Type B pancreatic cell (in vitro differentiated cells): ENCODE measurements at regions not wholly inside any gene's neighbourhood (a gene's known extent, or its start where the extent isn't known, plus 50 kb on each side); places are given as distances from the start of the nearest gene placed in this dataset.

Experiments
- DNase-seq: peaks from one replicate; pipeline ENCODE4 v3.0.0; 2021; ENCODE audit warnings: mixed read lengths; ENCODE audit not compliant: unreplicated experiment; ENCODE audit errors: extremely low spot score
- H3K27ac Mint-ChIP-seq: 2 replicates; pipeline ENCODE4 v1.8.0; 2021; ENCODE audit warnings: mild to moderate bottlenecking, mixed read lengths
- H3K27me3 Mint-ChIP-seq: 2 replicates; pipeline ENCODE4 v1.8.0; 2021; ENCODE audit warnings: mixed read lengths
- H3K36me3 Mint-ChIP-seq: 2 replicates; pipeline ENCODE4 v1.8.0; 2021; ENCODE audit warnings: mixed read lengths
- H3K4me1 Mint-ChIP-seq: one replicate; pipeline ENCODE4 v1.8.0; 2021; ENCODE audit warnings: mixed read lengths; ENCODE audit not compliant: unreplicated experiment
- H3K4me3 Mint-ChIP-seq: 2 replicates; pipeline ENCODE4 v1.8.0; 2021; ENCODE audit warnings: mild to moderate bottlenecking, mixed read lengths
- H3K9me3 Mint-ChIP-seq: 2 replicates; pipeline ENCODE4 v1.8.0; 2021; ENCODE audit warnings: mixed read lengths
- CTCF ChIP-seq: fragments of 200-600 bp; sonication (generic); conservative IDR thresholded peaks from 2 replicates; pipeline ENCODE4 v1.5.0; 2021; ENCODE audit warnings: antibody characterized with exemption, mild to moderate bottlenecking

DNA sequence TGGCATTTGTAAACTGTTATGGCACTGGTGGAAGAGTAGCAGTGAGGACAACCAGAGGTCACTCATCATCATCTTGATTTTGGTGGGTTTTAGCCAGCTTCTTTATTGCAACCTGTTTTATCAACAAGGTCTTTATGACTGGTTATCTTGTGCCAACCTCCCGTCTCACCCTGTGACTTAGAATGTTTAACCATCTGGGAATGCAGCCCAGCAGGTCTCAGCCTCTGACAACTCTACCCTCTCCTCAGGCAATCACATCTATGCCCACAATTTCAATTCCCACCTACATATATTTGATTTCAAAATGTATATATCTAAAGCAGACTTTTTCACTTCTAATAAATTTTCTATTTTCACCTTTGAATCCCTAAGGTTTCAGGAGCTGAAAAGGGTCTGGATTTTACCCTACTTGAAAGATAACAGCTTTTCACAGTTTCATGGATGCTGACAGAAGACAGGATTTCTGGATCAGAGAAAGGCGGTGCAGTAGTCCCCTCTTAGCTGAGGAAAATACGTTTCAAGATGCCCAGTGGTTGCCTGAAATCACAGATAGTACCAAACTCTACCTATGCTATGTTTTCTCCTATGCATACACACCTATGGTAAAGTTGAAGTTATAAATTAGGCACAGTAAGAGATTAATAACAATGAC lies 1171.8 kb downstream of the DIAPH3 start:
- Mint-ChIP-seq H3K4me3 (no peak overlapping the region), H3K36me3 (no peaks in the 10 kb centered on the region), H3K27me3 (no peaks in the 10 kb centered on the region), H3K27ac (no peak overlapping the region), H3K9me3 (no peaks in the 10 kb centered on the region), H3K4me1 (peaks cover under 1% of the 10 kb centered on the region)
- no peak for DNase-seq
- no peak for TF ChIP-seq CTCF

DNA sequence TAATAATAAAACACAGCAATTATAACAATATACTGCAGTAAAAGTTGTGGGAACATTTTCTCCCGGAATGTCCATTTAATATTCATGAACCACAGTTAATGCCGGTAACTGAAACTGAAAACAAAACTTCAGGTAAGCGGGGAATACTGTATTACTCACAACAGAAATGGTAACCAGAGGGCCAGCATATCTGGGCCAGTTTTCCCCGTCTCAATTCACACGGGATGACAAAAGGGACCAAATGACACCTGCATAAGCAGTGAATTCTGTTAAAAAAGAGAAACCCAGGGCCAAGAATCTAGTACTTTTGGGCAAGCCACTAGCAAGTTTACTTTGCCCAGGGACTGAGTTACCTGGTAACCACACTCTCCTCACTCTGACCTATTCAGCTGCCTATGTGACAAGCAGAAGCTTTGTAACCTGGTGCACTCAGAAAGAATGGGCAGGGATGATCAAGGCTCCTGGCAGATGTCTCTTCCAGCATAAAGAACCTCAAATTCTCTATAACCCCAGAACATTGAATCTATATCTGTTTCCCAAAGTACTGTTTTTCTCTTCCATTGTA lies 1171.2 kb downstream of the DIAPH3 start:
- H3K27me3 Mint-ChIP-seq = no peaks in the 10 kb centered on the region
- H3K4me3 Mint-ChIP-seq = no peak overlapping the region
- no peak overlapping the region for H3K27ac Mint-ChIP-seq
- TF ChIP-seq CTCF = no peak
- DNase-seq = no peak
- H3K4me1 Mint-ChIP-seq = no peaks in the 10 kb centered on the region
- no peaks in the 10 kb centered on the region for H3K9me3 Mint-ChIP-seq
- no peaks in the 10 kb centered on the region for H3K36me3 Mint-ChIP-seq

DNA sequence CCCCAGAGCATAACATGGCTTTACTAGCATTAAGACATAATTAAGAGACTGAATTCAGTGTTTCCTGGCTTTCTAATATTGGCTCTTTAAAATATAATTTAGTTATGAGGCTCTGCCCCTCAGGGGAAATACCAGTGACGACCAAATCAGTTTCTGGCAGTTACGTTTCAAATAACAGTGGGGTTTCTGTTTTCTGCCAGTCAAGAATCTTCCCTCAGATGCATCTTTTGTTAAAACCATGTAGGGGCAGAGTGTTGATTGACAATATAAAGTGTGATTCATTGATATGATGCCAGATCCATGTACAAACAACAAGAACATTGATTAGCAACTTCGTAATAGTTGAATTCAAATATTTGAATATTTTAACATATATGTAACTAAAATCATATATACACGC lies 1169.7 kb downstream of the DIAPH3 start:
- no peak overlapping the region for H3K4me3 Mint-ChIP-seq
- no peaks in the 10 kb centered on the region for H3K36me3 Mint-ChIP-seq
- H3K4me1 Mint-ChIP-seq = no peaks in the 10 kb centered on the region
- no peak for DNase-seq
- no peaks in the 10 kb centered on the region for H3K9me3 Mint-ChIP-seq
- no peak for TF ChIP-seq CTCF
- H3K27ac Mint-ChIP-seq = no peak overlapping the region
- H3K27me3 Mint-ChIP-seq = no peaks in the 10 kb centered on the region

- H3K27ac Mint-ChIP-seq = no peak overlapping the region
- no peaks in the 10 kb centered on the region for H3K9me3 Mint-ChIP-seq
- H3K4me3 Mint-ChIP-seq = no peak overlapping the region
- H3K36me3 Mint-ChIP-seq = no peaks in the 10 kb centered on the region
- no peak for DNase-seq
- TF ChIP-seq CTCF = peak; percentile 57
- H3K27me3 Mint-ChIP-seq = no peaks in the 10 kb centered on the region
- no peaks in the 10 kb centered on the region for H3K4me1 Mint-ChIP-seq
These were observed 1169.0 kb downstream of the DIAPH3 start for GRCh38 chr13:58994777-58995176.

DNA sequence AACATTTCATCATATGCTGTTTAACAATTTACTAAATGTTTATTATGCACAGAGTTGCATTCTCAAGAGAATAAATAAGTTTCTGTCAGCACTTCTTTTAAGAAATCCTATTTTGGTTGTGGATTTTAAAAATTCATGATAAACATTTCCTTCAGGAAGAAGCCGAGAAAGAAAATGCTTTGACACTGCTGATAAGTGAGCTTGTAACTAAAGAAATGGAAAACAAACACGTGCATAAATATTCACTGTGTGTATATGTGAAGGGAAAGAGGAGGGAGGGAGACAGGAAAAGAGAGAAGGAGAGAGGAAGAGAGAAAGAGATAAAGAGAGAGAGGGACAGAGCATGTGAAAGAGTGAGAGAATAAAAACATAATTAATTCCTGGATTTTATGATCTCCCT lies 1165.0 kb downstream of the DIAPH3 start:
- no peak for DNase-seq
- Mint-ChIP-seq H3K9me3 (no peaks in the 10 kb centered on the region), H3K4me1 (no peaks in the 10 kb centered on the region), H3K27ac (no peak overlapping the region), H3K27me3 (no peaks in the 10 kb centered on the region), H3K36me3 (no peaks in the 10 kb centered on the region), H3K4me3 (no peak overlapping the region)
- TF ChIP-seq CTCF = no peak
